ENCODE measurements at regions not wholly inside any gene's neighbourhood (a gene's known extent, or its start where the extent isn't known, plus 50 kb on each side); places are given as distances from the start of the nearest gene placed in this dataset.

GRCh38 chr1:239896980-239897379 lies 194.7 kb upstream of the FMN2 start:
- TF ChIP-seq CTCF (IDR thresholded peaks at IDR 0.05; ENCODE audit: insufficient read depth, low read length, poor library complexity, severe bottlenecking) (no peak), EZH2phosphoT487 (conservative IDR thresholded peaks at IDR 0.05; ENCODE audit: low read length) (no peak)
